IPS-18a (cell line): ENCODE measurements at regions not wholly inside any gene's neighbourhood (a gene's known extent, or its start where the extent isn't known, plus 50 kb on each side); places are given as distances from the start of the nearest gene placed in this dataset.

ENCODE experiments used
- H3K27ac ChIP-seq: one replicate; pipeline ENCODE4 v1.5.1; 2013; ENCODE audit warnings: low read length
- H3K27me3 ChIP-seq: one replicate; pipeline ENCODE4 v1.6.1; 2013; ENCODE audit warnings: mild to moderate bottlenecking, low read length; ENCODE audit not compliant: control insufficient read depth, insufficient read depth
- H3K36me3 ChIP-seq: one replicate; pipeline ENCODE4 v1.6.1; 2013; ENCODE audit warnings: low read depth, low read length; ENCODE audit not compliant: control insufficient read depth
- H3K4me1 ChIP-seq: one replicate; pipeline ENCODE4 v1.6.1; 2013; ENCODE audit warnings: low read depth, low read length; ENCODE audit not compliant: control insufficient read depth
- H3K4me3 ChIP-seq: one replicate; pipeline ENCODE4 v1.5.1; 2013; ENCODE audit warnings: low read length
- H3K9ac ChIP-seq: one replicate; pipeline ENCODE4 v1.6.1; 2013; ENCODE audit warnings: mild to moderate bottlenecking, low read length, moderate library complexity
- H3K9me3 ChIP-seq: one replicate; pipeline ENCODE4 v1.6.1; 2013; ENCODE audit warnings: low read depth, low read length; ENCODE audit not compliant: control insufficient read depth

GRCh38 chr2:70036290-70036689 is 51.0 kb upstream of the PCBP1 start:
- Histone ChIP-seq H3K27me3 (no peaks in the 10 kb centered on the region), H3K4me3 (no peak overlapping the region), H3K9ac (no peak overlapping the region), H3K27ac (no peak overlapping the region), H3K4me1 (no peaks in the 10 kb centered on the region), H3K36me3 (no peaks in the 10 kb centered on the region), H3K9me3 (no peaks in the 10 kb centered on the region)

- no peak overlapping the region for H3K9ac ChIP-seq
- peaks cover 6% of the 10 kb centered on the region for H3K4me1 ChIP-seq
- H3K9me3 ChIP-seq: no peaks in the 10 kb centered on the region
- no peak overlapping the region for H3K27ac ChIP-seq
- no peaks in the 10 kb centered on the region for H3K36me3 ChIP-seq
- H3K27me3 ChIP-seq: no peaks in the 10 kb centered on the region
- no peak overlapping the region for H3K4me3 ChIP-seq
These were observed 51.9 kb upstream of the PCBP1 start for GRCh38 chr2:70035344-70035844.

DNA sequence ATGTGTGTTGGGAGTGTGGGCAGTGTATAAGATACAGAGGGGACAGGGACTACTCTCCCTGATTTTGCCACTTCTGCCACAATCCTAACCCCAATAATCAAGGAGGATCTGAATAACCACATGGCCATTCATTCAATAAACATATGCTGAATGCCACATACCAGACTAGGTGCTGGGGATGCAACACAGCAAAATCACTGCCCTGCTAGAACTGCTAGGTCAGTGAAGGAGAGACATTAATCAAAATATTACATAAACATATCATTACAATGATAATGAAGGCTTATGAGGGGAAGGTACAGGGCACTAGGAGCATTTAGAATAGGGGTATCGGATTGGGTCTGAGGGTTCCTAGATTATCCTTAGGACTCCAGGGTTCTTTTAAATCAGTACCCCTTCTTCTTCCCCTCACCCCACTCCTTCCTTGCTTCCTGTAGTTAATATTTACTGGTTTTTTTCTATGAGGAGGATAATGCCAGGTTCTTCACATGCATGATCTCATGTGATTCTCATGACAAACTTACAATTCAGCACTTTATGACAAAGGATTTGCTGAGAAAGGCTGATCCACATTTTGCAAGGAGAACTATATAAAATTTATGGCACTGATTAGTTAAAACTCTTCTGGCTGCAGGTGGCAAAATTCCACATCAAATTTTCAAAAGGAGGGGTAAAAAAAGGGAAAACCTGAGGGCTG is 56.4 kb upstream of the PCBP1 start:
- Histone ChIP-seq H3K36me3 (no peaks in the 10 kb centered on the region), H3K4me3 (no peak overlapping the region), H3K27ac (peak overlapping the region; percentile 65), H3K27me3 (no peaks in the 10 kb centered on the region), H3K9me3 (no peaks in the 10 kb centered on the region), H3K9ac (peak overlapping the region; percentile 45), H3K4me1 (peaks cover 15% of the 10 kb centered on the region)

GRCh38 chr2:70029814-70030409 is 57.4 kb upstream of the PCBP1 start:
- H3K4me3 ChIP-seq: peak overlapping the region; percentile 34
- peaks cover 15% of the 10 kb centered on the region for H3K4me1 ChIP-seq
- H3K9me3 ChIP-seq: no peaks in the 10 kb centered on the region
- no peaks in the 10 kb centered on the region for H3K27me3 ChIP-seq
- H3K27ac ChIP-seq: peak overlapping the region; percentile 65
- peak overlapping the region; percentile 45 for H3K9ac ChIP-seq
- H3K36me3 ChIP-seq: no peaks in the 10 kb centered on the region

- H3K27me3 ChIP-seq: no peaks in the 10 kb centered on the region
- H3K27ac ChIP-seq: no peak overlapping the region
- peaks cover 3% of the 10 kb centered on the region for H3K4me1 ChIP-seq
- H3K4me3 ChIP-seq: no peak overlapping the region
- H3K36me3 ChIP-seq: no peaks in the 10 kb centered on the region
- H3K9me3 ChIP-seq: no peaks in the 10 kb centered on the region
- no peak overlapping the region for H3K9ac ChIP-seq
These were observed 62.9 kb upstream of the ASPRV1 start for GRCh38 chr2:70024284-70024683.

DNA sequence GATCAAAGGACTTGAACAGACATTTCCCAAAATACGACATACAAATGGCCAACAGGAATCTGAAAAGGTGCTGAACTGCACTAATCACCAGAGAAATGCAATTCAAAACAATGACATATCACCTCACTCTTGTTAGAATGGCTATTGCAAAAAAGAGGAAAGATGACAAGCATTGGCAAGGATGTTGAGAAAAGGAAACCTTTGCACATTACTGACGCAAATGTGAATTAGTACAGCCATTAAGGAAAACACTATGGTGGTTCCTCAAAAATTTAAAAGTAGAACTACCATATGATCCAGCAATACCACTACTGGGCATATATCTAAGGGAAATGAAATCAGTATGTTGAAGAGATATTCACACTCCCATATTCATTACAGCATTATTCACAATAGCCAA is 57.7 kb upstream of the ASPRV1 start:
- peaks cover under 1% of the 10 kb centered on the region for H3K4me1 ChIP-seq
- no peaks in the 10 kb centered on the region for H3K27me3 ChIP-seq
- H3K9me3 ChIP-seq: no peaks in the 10 kb centered on the region
- no peaks in the 10 kb centered on the region for H3K36me3 ChIP-seq
- no peak overlapping the region for H3K27ac ChIP-seq
- no peak overlapping the region for H3K4me3 ChIP-seq
- no peak overlapping the region for H3K9ac ChIP-seq

DNA sequence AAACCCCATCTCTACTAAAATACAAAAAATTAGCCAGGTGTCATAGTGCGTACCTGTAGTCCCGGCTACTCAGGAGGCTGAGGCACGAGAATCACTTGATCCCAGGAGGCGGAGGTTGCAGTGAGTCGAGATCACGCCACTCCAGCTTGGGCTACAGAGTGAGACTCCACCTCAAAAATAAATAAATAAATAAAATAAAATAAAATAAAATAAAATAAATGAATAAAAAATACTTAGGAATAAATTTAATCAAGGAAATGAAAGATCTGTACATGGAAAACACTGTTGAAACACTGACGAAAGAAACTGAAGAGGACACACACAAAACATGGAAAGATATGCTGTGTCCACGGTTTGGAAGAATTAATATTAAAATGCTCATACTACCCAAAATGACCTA is 56.5 kb upstream of the ASPRV1 start:
- no peak overlapping the region for H3K9ac ChIP-seq
- no peaks in the 10 kb centered on the region for H3K27me3 ChIP-seq
- H3K27ac ChIP-seq: no peak overlapping the region
- H3K4me3 ChIP-seq: no peak overlapping the region
- no peaks in the 10 kb centered on the region for H3K4me1 ChIP-seq
- no peaks in the 10 kb centered on the region for H3K9me3 ChIP-seq
- H3K36me3 ChIP-seq: no peaks in the 10 kb centered on the region

DNA sequence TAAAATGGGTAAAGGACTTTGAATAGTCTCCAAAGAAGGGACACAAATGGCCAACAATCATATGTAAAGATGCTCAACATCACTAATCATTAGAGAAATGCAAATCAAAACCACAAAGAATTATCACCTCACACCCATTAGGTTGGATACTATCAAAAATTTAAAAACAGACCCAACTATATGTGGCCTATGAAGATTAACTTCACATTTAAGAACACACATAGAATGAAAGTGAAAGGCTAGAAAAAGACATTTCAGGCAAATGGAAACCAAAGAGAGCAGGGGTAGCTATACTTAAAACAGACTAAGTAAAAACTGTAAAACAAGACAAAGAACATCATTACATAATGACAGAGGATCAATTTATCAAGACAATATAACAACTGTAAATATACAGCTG is 53.5 kb upstream of the ASPRV1 start:
- Histone ChIP-seq H3K36me3 (no peaks in the 10 kb centered on the region), H3K9ac (no peak overlapping the region)

DNA sequence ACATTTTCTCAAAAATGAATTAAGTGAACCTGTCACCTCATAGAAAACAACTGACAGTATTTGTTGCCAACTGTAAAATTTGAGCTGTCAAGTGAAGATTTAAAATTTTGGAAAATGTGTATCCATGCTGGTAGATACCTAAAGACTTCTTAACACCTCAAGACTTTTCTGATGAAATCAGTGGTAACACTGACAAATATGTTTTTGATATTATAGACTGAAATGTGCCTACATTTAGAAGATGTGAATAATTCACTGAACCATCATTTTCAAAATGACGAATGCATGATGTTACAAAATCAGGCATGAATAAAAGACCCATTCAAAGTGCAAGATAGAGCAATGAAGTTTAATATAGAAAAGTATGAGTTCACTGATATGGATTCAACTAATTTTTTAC is 51.5 kb upstream of the ASPRV1 start:
- Histone ChIP-seq H3K4me3 (no peak overlapping the region), H3K27ac (no peak overlapping the region), H3K4me1 (no peaks in the 10 kb centered on the region), H3K9me3 (no peaks in the 10 kb centered on the region), H3K27me3 (no peaks in the 10 kb centered on the region), H3K36me3 (no peaks in the 10 kb centered on the region), H3K9ac (no peak overlapping the region)

More for the DNA sequence above, 53.5 kb upstream of the ASPRV1 start:
- no peaks in the 10 kb centered on the region for H3K4me1 ChIP-seq
- no peak overlapping the region for H3K4me3 ChIP-seq
- H3K27me3 ChIP-seq: no peaks in the 10 kb centered on the region
- no peaks in the 10 kb centered on the region for H3K9me3 ChIP-seq
- no peak overlapping the region for H3K27ac ChIP-seq

DNA sequence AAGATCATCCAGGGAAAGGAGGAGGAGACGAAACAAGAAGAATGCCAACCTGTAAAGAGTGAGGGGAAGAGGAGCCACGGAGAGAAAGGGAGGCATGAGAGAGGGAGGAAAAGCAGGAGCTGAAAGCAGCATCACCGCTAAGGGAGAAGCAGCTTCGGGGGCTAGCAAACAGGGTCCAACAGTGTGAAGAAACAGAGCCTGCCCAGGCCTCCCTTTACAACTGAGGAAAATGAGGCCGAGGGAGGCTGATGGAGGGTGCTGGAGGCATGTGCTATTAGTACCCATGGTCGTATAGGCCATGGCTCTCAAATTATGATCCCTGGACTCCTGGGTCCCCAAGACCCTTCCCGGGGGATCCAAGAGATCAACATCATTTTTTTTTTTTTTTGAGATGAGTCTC is 50.4 kb upstream of the ASPRV1 start:
- Histone ChIP-seq H3K9me3 (no peaks in the 10 kb centered on the region), H3K36me3 (no peaks in the 10 kb centered on the region), H3K4me1 (no peaks in the 10 kb centered on the region), H3K27me3 (no peaks in the 10 kb centered on the region), H3K27ac (no peak overlapping the region), H3K9ac (no peak overlapping the region), H3K4me3 (no peak overlapping the region)

DNA sequence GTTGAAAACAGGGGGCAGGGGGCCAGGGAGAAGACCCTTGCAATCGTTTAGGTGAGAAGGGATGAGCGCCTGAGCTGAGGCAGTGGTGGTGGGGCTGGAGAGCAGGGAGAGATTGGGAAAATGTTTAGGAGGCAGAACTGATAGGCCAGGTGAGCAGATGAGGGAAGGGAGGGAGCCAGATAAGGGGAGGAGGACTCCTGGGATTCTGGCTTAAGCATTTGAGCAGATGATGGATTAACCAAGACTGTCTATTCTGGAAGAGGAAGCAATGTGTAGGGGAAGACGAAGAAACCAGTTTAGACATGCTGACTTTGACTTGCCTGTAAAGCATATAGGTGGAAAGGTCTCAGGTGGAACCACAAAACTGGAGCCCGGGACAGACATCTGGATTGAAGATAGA is 49.9 kb upstream of the ASPRV1 start:
- no peaks in the 10 kb centered on the region for H3K27me3 ChIP-seq
- H3K27ac ChIP-seq: no peak overlapping the region
- no peak overlapping the region for H3K4me3 ChIP-seq
- H3K4me1 ChIP-seq: peaks cover 1% of the 10 kb centered on the region
- H3K9me3 ChIP-seq: no peaks in the 10 kb centered on the region
- no peaks in the 10 kb centered on the region for H3K36me3 ChIP-seq
- H3K9ac ChIP-seq: no peak overlapping the region
